Osteocyte (in vitro differentiated cells): ENCODE measurements at regions not wholly inside any gene's neighbourhood (a gene's known extent, or its start where the extent isn't known, plus 50 kb on each side); places are given as distances from the start of the nearest gene placed in this dataset.

Experiments used
- DNase-seq: peaks from one replicate; pipeline ENCODE4 v3.0.0; 2021; ENCODE audit warnings: mixed read lengths; ENCODE audit not compliant: unreplicated experiment; ENCODE audit errors: extremely low spot score
- H3K27ac Mint-ChIP-seq: one replicate; pipeline ENCODE4 v1.8.0; 2021; ENCODE audit warnings: mild to moderate bottlenecking, mixed read lengths; ENCODE audit not compliant: unreplicated experiment
- H3K27me3 Mint-ChIP-seq: one replicate; pipeline ENCODE4 v1.8.0; 2021; ENCODE audit warnings: mixed read lengths; ENCODE audit not compliant: unreplicated experiment
- H3K36me3 Mint-ChIP-seq: one replicate; pipeline ENCODE4 v1.8.0; 2021; ENCODE audit warnings: mixed read lengths; ENCODE audit not compliant: unreplicated experiment
- H3K4me1 Mint-ChIP-seq: one replicate; pipeline ENCODE4 v1.8.0; 2021; ENCODE audit warnings: mixed read lengths; ENCODE audit not compliant: unreplicated experiment
- H3K4me3 Mint-ChIP-seq: one replicate; pipeline ENCODE4 v1.8.0; 2021; ENCODE audit warnings: mild to moderate bottlenecking, moderate library complexity, mixed read lengths; ENCODE audit not compliant: unreplicated experiment
- H3K9me3 Mint-ChIP-seq: one replicate; pipeline ENCODE4 v1.8.0; 2021; ENCODE audit warnings: mixed read lengths; ENCODE audit not compliant: unreplicated experiment
- TF ChIP-seq, protein P1 (sequence below): fragments of 200-600 bp; sonication (generic); IDR thresholded peaks from 2 replicates; pipeline ENCODE4 v1.5.0; 2021; ENCODE audit warnings: antibody characterized with exemption, mild to moderate bottlenecking, moderate library complexity

DNA sequence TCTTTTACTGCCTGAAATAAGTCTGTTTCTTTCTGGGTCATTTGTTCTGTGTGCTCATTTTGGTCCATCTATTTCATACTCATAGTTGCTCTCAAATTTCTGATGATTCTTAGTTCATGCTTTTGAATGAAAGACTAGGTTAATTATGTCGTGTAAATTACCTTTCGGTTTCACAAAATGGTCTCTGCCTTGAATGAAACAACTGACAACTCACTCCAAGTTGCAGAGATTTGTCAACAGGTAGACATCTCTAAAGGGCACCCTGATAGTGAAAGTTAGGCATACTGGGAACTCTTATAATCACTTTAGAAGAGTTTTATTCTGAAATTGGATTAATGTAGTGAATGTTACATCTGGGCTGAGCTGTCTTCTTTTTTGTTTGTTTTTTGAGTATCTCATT lies 726.9 kb downstream of the PDHA2 start:
- H3K9me3 Mint-ChIP-seq = no peaks in the 10 kb centered on the region
- TF ChIP-seq, protein P1, sequence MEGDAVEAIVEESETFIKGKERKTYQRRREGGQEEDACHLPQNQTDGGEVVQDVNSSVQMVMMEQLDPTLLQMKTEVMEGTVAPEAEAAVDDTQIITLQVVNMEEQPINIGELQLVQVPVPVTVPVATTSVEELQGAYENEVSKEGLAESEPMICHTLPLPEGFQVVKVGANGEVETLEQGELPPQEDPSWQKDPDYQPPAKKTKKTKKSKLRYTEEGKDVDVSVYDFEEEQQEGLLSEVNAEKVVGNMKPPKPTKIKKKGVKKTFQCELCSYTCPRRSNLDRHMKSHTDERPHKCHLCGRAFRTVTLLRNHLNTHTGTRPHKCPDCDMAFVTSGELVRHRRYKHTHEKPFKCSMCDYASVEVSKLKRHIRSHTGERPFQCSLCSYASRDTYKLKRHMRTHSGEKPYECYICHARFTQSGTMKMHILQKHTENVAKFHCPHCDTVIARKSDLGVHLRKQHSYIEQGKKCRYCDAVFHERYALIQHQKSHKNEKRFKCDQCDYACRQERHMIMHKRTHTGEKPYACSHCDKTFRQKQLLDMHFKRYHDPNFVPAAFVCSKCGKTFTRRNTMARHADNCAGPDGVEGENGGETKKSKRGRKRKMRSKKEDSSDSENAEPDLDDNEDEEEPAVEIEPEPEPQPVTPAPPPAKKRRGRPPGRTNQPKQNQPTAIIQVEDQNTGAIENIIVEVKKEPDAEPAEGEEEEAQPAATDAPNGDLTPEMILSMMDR = no peak
- H3K36me3 Mint-ChIP-seq = no peaks in the 10 kb centered on the region
- H3K4me3 Mint-ChIP-seq = no peak overlapping the region
- no peak overlapping the region for H3K27ac Mint-ChIP-seq
- peaks cover 29% of the 10 kb centered on the region for H3K27me3 Mint-ChIP-seq
- H3K4me1 Mint-ChIP-seq = no peaks in the 10 kb centered on the region
- no peak for DNase-seq

DNA sequence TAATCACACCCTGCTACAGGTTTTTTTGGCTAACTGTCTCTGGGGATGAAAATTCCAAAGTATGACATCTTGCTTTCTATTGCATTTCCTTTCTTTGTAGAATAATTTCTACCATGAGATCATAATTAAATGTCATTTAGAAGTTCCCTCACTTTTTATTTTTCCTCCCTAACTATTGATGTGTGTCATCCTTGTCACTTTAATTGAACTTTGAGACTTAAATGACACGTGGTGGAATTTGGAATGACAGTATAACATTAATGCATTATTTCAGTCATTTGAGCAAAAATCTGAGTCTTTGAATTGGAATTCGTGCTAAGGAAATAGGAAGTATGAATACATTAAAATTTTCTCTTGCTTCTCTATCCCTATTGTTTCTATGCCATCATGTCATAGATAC lies 745.4 kb downstream of the PDHA2 start:
- DNase-seq = no peak
- Mint-ChIP-seq H3K27me3 (peaks cover 6% of the 10 kb centered on the region), H3K4me1 (no peaks in the 10 kb centered on the region), H3K27ac (no peak overlapping the region), H3K9me3 (peaks cover 4% of the 10 kb centered on the region), H3K4me3 (no peak overlapping the region), H3K36me3 (no peaks in the 10 kb centered on the region)
- TF ChIP-seq, protein P1 = no peak

- TF ChIP-seq, protein P1 = no peak
- Mint-ChIP-seq H3K27ac (no peak overlapping the region), H3K27me3 (peaks cover 10% of the 10 kb centered on the region), H3K9me3 (peaks cover 6% of the 10 kb centered on the region), H3K36me3 (no peaks in the 10 kb centered on the region), H3K4me3 (no peak overlapping the region), H3K4me1 (no peaks in the 10 kb centered on the region)
- no peak for DNase-seq
Observed at GRCh38 chr4:96593422-96593821, 753.5 kb downstream of the PDHA2 start.

GRCh38 chr4:96598465-96598864 lies 758.6 kb downstream of the PDHA2 start:
- no peaks in the 10 kb centered on the region for H3K27me3 Mint-ChIP-seq
- H3K9me3 Mint-ChIP-seq = no peaks in the 10 kb centered on the region
- TF ChIP-seq, protein P1 = no peak
- H3K36me3 Mint-ChIP-seq = no peaks in the 10 kb centered on the region
- no peaks in the 10 kb centered on the region for H3K4me1 Mint-ChIP-seq
- DNase-seq = no peak
- no peak overlapping the region for H3K27ac Mint-ChIP-seq
- no peak overlapping the region for H3K4me3 Mint-ChIP-seq

- H3K27me3 Mint-ChIP-seq = no peaks in the 10 kb centered on the region
- no peak overlapping the region for H3K27ac Mint-ChIP-seq
- H3K4me3 Mint-ChIP-seq = no peak overlapping the region
- no peak for DNase-seq
- H3K9me3 Mint-ChIP-seq = no peaks in the 10 kb centered on the region
- TF ChIP-seq, protein P1 = no peak
- H3K36me3 Mint-ChIP-seq = no peaks in the 10 kb centered on the region
- no peaks in the 10 kb centered on the region for H3K4me1 Mint-ChIP-seq
Observed at GRCh38 chr4:96599752-96600151, 759.9 kb downstream of the PDHA2 start.
